HEK293 (cell line): ENCODE measurements at regions not wholly inside any gene's neighbourhood (a gene's known extent, or its start where the extent isn't known, plus 50 kb on each side); places are given as distances from the start of the nearest gene placed in this dataset.

ENCODE experiments used
- CTCF ChIA-PET: fragments of 350-600 bp; formaldehyde crosslinking; extraction: SDS; loops from one replicate; lab custom pipeline; 2021; ENCODE audit warnings: antibody characterized with exemption; lab: Yijun Ruan, JAX
- POLR2A ChIA-PET: fragments of 300-600 bp; formaldehyde crosslinking; extraction: SDS; loops from one replicate; lab custom pipeline; 2020; ENCODE audit warnings: antibody characterized with exemption, inconsistent platforms; lab: Yijun Ruan, JAX
- H3K27ac ChIP-seq: fragments of 200-500 bp; sonication (Bioruptor generic); 2 replicates; pipeline ENCODE4 v1.5.1; 2014; ENCODE audit warnings: low read depth, low read length, control low read depth, inconsistent platforms; ENCODE audit errors: extremely low read depth
- H3K36me3 ChIP-seq, 2 experiments: fragments of 200-500 bp in 1 of 2; sonication (Bioruptor generic) in 1 of 2; 1 replicate in 1 of 2; 2 replicates in 1 of 2; pipeline ENCODE4 v1.5.1; 2014 to 2017; ENCODE audit warnings: inconsistent platforms in 2 of 2, low read length in 2 of 2; ENCODE audit not compliant: control insufficient read depth in 2 of 2, insufficient read depth in 1 of 2
- H3K4me1 ChIP-seq: fragments of 200-500 bp; sonication (Bioruptor generic); 2 replicates; pipeline ENCODE4 v1.5.1; 2014; ENCODE audit warnings: mild to moderate bottlenecking, low read length, inconsistent platforms; ENCODE audit not compliant: control insufficient read depth, insufficient read depth
- H3K4me3 ChIP-seq: 2 replicates; pipeline ENCODE4 v1.5.1; 2011; ENCODE audit warnings: low read depth, mild to moderate bottlenecking, control low read depth, low read length, moderate library complexity
- H3K9me3 ChIP-seq: fragments of 200-500 bp; sonication (Bioruptor generic); 2 replicates; pipeline ENCODE4 v1.5.1; 2014; ENCODE audit warnings: low read depth, low read length, inconsistent platforms; ENCODE audit not compliant: control insufficient read depth, insufficient read depth
- KLF7 ChIP-seq: fragments of 450-650 bp; formaldehyde crosslinking; IDR thresholded peaks from 2 replicates; pipeline ENCODE4 v1.5.1; 2016; ENCODE audit warnings: missing biosample characterization, missing genetic modification characterization, borderline replicate concordance
- SP2 ChIP-seq: fragments of 450-650 bp; formaldehyde crosslinking; IDR thresholded peaks from 2 replicates; pipeline ENCODE4 v1.5.1; 2016; ENCODE audit warnings: missing biosample characterization, missing genetic modification characterization
- ZFHX2 ChIP-seq: fragments of 450-650 bp; formaldehyde crosslinking; conservative IDR thresholded peaks from 2 replicates; pipeline ENCODE4 v1.5.1; 2016; ENCODE audit warnings: missing biosample characterization, missing genetic modification characterization
- ZNF155 ChIP-seq: fragments of 450-650 bp; formaldehyde crosslinking; IDR thresholded peaks from 2 replicates; pipeline ENCODE4 v1.5.1; 2016; ENCODE audit warnings: missing biosample characterization, missing genetic modification characterization
- ZNF24 ChIP-seq: fragments of 450-650 bp; formaldehyde crosslinking; IDR thresholded peaks from 2 replicates; pipeline ENCODE4 v1.5.1; 2016; ENCODE audit warnings: missing biosample characterization, missing genetic modification characterization
- ZNF341 ChIP-seq: fragments of 450-650 bp; formaldehyde crosslinking; IDR thresholded peaks from 2 replicates; pipeline ENCODE4; 2016; ENCODE audit warnings: low read depth, missing biosample characterization, missing genetic modification characterization
- ZNF510 ChIP-seq: fragments of 450-650 bp; formaldehyde crosslinking; IDR thresholded peaks from 2 replicates; pipeline ENCODE4 v1.5.1; 2018; ENCODE audit warnings: mild to moderate bottlenecking, missing genetic modification characterization, missing biosample characterization; ENCODE audit not compliant: insufficient replicate concordance
- ZNF513 ChIP-seq: fragments of 450-650 bp; IDR thresholded peaks from 2 replicates; pipeline ENCODE4 v1.5.1; 2018; ENCODE audit warnings: missing biosample characterization, missing genetic modification characterization
- ZNF585B ChIP-seq: fragments of 450-650 bp; formaldehyde crosslinking; IDR thresholded peaks from 2 replicates; pipeline ENCODE4 v1.5.1; 2016; ENCODE audit warnings: missing biosample characterization, missing genetic modification characterization
- ZNF624 ChIP-seq: fragments of 450-650 bp; formaldehyde crosslinking; IDR thresholded peaks from 2 replicates; pipeline ENCODE4 v1.5.1; 2017; ENCODE audit warnings: missing biosample characterization, missing genetic modification characterization
- ZNF654 ChIP-seq: fragments of 450-650 bp; formaldehyde crosslinking; IDR thresholded peaks from 2 replicates; pipeline ENCODE4 v1.5.1; 2016; ENCODE audit warnings: low read depth, missing biosample characterization, missing genetic modification characterization
- ZNF701 ChIP-seq: fragments of 450-650 bp; formaldehyde crosslinking; IDR thresholded peaks from 2 replicates; pipeline ENCODE4 v1.5.1; 2016; ENCODE audit warnings: missing biosample characterization, missing genetic modification characterization
- ZNF776 ChIP-seq: fragments of 450-650 bp; formaldehyde crosslinking; IDR thresholded peaks from 2 replicates; pipeline ENCODE4 v1.5.0; 2017; ENCODE audit warnings: missing biosample characterization, missing genetic modification characterization, borderline replicate concordance
- ZNF785 ChIP-seq: fragments of 450-650 bp; formaldehyde crosslinking; IDR thresholded peaks from 2 replicates; pipeline ENCODE4 v1.5.1; 2016; ENCODE audit warnings: missing biosample characterization, missing genetic modification characterization
- ZNF792 ChIP-seq: fragments of 450-650 bp; formaldehyde crosslinking; IDR thresholded peaks from 2 replicates; pipeline ENCODE4 v1.5.1; 2016; ENCODE audit warnings: missing biosample characterization, missing genetic modification characterization
- ZSCAN16 ChIP-seq: fragments of 450-650 bp; formaldehyde crosslinking; IDR thresholded peaks from 2 replicates; pipeline ENCODE4 v1.5.1; 2016; ENCODE audit warnings: missing biosample characterization, missing genetic modification characterization
- ZSCAN23 ChIP-seq: fragments of 450-650 bp; formaldehyde crosslinking; IDR thresholded peaks from 2 replicates; pipeline ENCODE4 v1.5.1; 2016; ENCODE audit warnings: missing biosample characterization, missing genetic modification characterization
- ZXDB ChIP-seq: fragments of 450-650 bp; formaldehyde crosslinking; IDR thresholded peaks from 2 replicates; pipeline ENCODE4 v1.5.1; 2016; ENCODE audit warnings: missing biosample characterization, missing genetic modification characterization
- TF ChIP-seq, protein P1 (sequence below): fragments of 450-650 bp; formaldehyde crosslinking; IDR thresholded peaks from 2 replicates; pipeline ENCODE4 v1.5.1; 2016; ENCODE audit warnings: missing biosample characterization, missing genetic modification characterization

- TF ChIP-seq ZNF513, result no peak
Observed at GRCh38 chr14:34363733-34364134, 98.3 kb downstream of the SPTSSA start (continued).

GRCh38 chr14:34362641-34363251 lies 99.3 kb downstream of the SPTSSA start:
- no peak for TF ChIP-seq ZNF624
- no peak for TF ChIP-seq ZNF792
- TF ChIP-seq ZNF155 (tag by site-specific recombination), result no peak
- TF ChIP-seq ZFHX2 (tag by site-specific recombination), result 0 out of 2 replicates have a peak, but pooled peaks have one; percentile 24
- TF ChIP-seq, all 188 proteins: peak for 1
- Histone ChIP-seq H3K9me3 (no peaks in the 10 kb centered on the region), H3K4me3 (no peak overlapping the region), H3K36me3 (no peaks in the 10 kb centered on the region), H3K27ac (no peak overlapping the region), H3K4me1 (no peaks in the 10 kb centered on the region)
- POLR2A ChIA-PET, result no interaction called here
- CTCF ChIA-PET, result interaction anchor here (0.5 kb wide), 1 partner anchor 301 kb away, joined by 3 read pairs; no protein-coding TSS in a partner anchor

DNA sequence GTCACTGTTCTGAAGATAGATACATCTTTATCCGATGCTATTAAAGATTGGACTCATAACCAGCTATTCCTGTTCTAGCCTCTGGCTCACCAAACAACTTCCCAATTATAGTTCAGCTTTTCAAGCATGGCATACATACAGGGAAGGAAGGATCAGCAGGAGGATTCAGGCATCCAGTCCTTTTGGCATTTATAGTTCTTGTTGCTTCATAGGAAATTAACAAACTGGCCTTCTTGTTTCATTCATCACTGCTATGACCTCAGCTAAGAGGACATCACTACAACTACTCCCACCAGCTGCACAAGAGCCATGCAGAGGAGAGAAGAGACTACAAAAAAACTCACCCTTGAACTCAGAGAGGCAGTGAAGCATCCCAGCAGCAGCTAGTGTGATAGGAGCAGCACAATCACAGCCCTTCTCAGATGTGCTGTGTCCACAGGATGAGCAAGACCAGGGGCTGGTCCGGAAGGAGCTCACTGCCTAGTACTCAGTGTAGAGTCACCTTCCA lies 100.5 kb downstream of the SPTSSA start:
- Histone ChIP-seq H3K4me3 (no peak overlapping the region), H3K36me3 (no peaks in the 10 kb centered on the region), H3K9me3 (no peaks in the 10 kb centered on the region), H3K27ac (no peak overlapping the region), H3K4me1 (no peaks in the 10 kb centered on the region)
- CTCF ChIA-PET, result interaction anchor here (1.2 to 2.5 kb wide), 2 partner anchors 30 to 39 kb away, joined by 3 to 10 read pairs; no protein-coding TSS in a partner anchor
- POLR2A ChIA-PET, result no interaction called here
- TF ChIP-seq ZNF701 (tag by site-specific recombination) (no peak), ZNF654 (tag by site-specific recombination) (no peak), ZNF510 (tag by site-specific recombination) (no peak), ZNF785 (no peak), ZNF341 (tag by site-specific recombination) (no peak), KLF7 (tag by site-specific recombination) (no peak), SP2 (tag by site-specific recombination) (no peak), ZNF776 (tag by site-specific recombination) (no peak), ZSCAN23 (tag by site-specific recombination) (no peak), ZSCAN16 (tag by site-specific recombination) (no peak), ZXDB (no peak), ZNF585B (tag by site-specific recombination) (no peak), ZNF24 (tag by site-specific recombination) (no peak)
- TF ChIP-seq, protein P1, sequence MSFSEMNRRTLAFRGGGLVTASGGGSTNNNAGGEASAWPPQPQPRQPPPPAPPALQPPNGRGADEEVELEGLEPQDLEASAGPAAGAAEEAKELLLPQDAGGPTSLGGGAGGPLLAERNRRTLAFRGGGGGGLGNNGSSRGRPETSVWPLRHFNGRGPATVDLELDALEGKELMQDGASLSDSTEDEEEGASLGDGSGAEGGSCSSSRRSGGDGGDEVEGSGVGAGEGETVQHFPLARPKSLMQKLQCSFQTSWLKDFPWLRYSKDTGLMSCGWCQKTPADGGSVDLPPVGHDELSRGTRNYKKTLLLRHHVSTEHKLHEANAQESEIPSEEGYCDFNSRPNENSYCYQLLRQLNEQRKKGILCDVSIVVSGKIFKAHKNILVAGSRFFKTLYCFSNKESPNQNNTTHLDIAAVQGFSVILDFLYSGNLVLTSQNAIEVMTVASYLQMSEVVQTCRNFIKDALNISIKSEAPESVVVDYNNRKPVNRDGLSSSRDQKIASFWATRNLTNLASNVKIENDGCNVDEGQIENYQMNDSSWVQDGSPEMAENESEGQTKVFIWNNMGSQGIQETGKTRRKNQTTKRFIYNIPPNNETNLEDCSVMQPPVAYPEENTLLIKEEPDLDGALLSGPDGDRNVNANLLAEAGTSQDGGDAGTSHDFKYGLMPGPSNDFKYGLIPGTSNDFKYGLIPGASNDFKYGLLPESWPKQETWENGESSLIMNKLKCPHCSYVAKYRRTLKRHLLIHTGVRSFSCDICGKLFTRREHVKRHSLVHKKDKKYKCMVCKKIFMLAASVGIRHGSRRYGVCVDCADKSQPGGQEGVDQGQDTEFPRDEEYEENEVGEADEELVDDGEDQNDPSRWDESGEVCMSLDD, result no peak
- TF ChIP-seq, all 188 proteins: peak for 0
